ENCODE measurements at regions not wholly inside any gene's neighbourhood (a gene's known extent, or its start where the extent isn't known, plus 50 kb on each side); places are given as distances from the start of the nearest gene placed in this dataset.

DNA sequence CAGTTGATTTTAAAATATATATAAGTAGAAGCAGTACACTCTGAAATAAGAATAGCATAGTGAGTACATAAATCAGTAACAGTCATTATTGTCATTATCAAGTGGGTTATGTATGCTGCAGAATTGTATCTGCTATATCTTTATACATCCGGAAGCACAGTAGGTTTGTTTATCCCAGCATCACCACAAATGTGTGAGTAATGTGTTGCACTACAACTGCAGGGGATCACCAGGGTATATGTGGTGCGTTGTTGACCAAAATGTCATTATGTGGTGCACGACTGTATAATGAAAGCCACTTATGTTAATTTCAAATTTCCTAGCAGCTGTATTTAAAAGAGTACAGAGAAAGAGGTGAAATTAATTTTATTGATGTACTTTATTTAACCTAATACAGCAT, 87.7 kb upstream of the GADD45A start:
- TF ChIP-seq, protein P1, sequence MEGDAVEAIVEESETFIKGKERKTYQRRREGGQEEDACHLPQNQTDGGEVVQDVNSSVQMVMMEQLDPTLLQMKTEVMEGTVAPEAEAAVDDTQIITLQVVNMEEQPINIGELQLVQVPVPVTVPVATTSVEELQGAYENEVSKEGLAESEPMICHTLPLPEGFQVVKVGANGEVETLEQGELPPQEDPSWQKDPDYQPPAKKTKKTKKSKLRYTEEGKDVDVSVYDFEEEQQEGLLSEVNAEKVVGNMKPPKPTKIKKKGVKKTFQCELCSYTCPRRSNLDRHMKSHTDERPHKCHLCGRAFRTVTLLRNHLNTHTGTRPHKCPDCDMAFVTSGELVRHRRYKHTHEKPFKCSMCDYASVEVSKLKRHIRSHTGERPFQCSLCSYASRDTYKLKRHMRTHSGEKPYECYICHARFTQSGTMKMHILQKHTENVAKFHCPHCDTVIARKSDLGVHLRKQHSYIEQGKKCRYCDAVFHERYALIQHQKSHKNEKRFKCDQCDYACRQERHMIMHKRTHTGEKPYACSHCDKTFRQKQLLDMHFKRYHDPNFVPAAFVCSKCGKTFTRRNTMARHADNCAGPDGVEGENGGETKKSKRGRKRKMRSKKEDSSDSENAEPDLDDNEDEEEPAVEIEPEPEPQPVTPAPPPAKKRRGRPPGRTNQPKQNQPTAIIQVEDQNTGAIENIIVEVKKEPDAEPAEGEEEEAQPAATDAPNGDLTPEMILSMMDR (IDR thresholded peaks at IDR 0.05), result no peak
- TF ChIP-seq POLR2A (IDR thresholded peaks at IDR 0.05), result no peak
